Stomach (tissue), 4 donors: ENCODE measurements at regions not wholly inside any gene's neighbourhood (a gene's known extent, or its start where the extent isn't known, plus 50 kb on each side); places are given as distances from the start of the nearest gene placed in this dataset.

Experiments
- CTCF ChIP-seq, 7 experiments: fragments of 450-650 bp in 4 of 7; fragments of 200-600 bp in 3 of 7; sonication (generic) in 3 of 7; IDR thresholded peaks; one replicate each; pipeline ENCODE4 v1.5.1; 2016 to 2019; ENCODE audit warnings: antibody characterized with exemption in 7 of 7, control low read depth in 2 of 7, mild to moderate bottlenecking in 1 of 7
- EP300 ChIP-seq: sonication (generic); formaldehyde crosslinking; IDR thresholded peaks from one replicate; pipeline ENCODE4 v1.6.1; 2017; ENCODE audit warnings: antibody characterized with exemption
- POLR2A ChIP-seq, 4 donors: fragments of 450-650 bp; IDR thresholded peaks; one replicate each; pipeline ENCODE4 v1.6.1; 2016; ENCODE audit warnings: antibody characterized with exemption in 4 of 4, control low read depth in 2 of 4, mild to moderate bottlenecking in 1 of 4, moderate library complexity in 1 of 4
- POLR2AphosphoS5 ChIP-seq, 3 donors: sonication (generic); formaldehyde crosslinking; IDR thresholded peaks; one replicate each; pipeline ENCODE4 v1.6.1; 2016; ENCODE audit warnings: antibody characterized with exemption in 3 of 3

DNA sequence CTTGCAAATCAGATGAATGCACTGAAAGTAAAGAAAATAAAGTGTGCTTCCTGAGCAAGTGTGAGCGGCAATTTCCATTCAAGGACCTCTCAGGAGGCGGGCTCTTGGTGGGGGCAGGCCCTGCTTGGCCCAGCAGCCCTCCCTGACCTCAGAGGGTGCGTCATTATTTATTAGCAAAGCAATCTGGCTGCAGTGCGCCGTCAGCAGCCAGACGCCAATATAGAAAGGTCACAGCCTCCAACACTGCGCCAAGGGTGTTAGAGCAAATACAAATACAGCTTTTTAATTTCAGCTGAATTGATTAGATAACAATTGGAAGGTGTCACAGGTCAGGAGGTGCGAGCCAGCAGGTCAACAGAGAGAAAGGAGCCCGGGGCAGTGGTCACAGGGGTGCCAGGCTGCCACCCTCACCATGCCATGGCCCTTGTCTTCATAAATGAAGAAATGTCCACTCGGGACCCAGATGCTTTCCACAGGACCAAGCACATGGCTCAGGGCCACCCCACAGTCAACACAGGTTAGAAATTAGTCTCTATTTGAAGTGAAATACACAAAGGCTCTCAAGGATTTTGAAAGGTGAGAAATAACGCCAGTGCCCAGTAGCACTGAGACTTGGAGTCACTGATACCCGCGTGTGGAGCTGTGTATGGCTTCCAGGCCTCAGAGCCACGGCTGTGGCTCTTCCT lies 309.8 kb downstream of the IRX2 start:
- TF ChIP-seq CTCF (IDR thresholded peaks at IDR 0.05): no peak
- TF ChIP-seq POLR2AphosphoS5 (IDR thresholded peaks at IDR 0.05): no peak
- TF ChIP-seq EP300: no peak
- no peak for TF ChIP-seq POLR2A (IDR thresholded peaks at IDR 0.05)
